GOT3 (cell line): ENCODE measurements at regions not wholly inside any gene's neighbourhood (a gene's known extent, or its start where the extent isn't known, plus 50 kb on each side); places are given as distances from the start of the nearest gene placed in this dataset.
"Not testable (repeated sequence)": the region's sequence is repeated elsewhere in the genome, so short reads cannot be mapped to it uniquely, and the experiment has no call there.

Experiments
- DNase-seq: peaks from one replicate; lab custom pipeline; 2025; ENCODE audit warnings: mixed read lengths; lab: John Stamatoyannopoulos, UW

DNA sequence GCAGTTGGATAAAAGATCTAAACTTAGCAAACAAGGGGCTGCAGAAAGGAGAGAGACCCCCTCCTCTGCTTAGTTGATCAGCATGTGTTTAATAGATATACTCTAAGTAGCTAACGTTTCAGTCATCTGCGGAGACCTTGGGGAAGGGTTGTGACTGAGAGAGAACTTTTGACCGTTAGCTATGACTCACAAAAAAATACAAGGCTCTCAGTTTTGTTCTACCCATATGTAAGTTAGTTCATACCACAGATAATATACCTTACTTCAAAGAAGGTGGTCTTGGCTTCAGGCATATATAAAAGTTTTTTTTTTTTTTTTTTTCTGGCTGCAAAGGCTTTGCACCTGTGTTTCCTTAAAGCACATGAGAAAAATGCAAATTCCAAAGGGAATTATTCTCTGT is 258.9 kb downstream of the GJA1 start:
- DNase-seq = no peak

- DNase-seq = no peak
These were observed 259.4 kb downstream of the GJA1 start for GRCh38 chr6:121694801-121695251.

- no peak for DNase-seq
These were observed 259.9 kb downstream of the GJA1 start for GRCh38 chr6:121695329-121695728.

DNA sequence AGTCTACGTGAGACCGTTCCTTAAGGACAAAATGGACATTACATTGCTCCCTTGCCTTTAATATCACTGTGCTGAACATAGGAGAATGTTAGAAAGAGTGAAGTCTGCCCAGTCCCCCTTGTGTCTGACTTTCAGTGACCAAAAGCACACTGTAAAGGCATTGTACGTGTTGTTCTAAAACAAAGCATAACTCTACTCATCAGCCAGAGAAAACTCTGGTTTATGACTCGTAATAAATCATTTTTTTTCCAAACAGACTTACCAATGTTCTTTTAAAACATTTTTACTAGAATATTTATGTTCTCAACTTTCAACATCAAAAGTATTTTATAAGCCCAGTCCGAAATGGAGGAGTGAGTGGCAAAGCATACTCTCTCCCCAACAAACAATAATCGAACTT is 262.5 kb downstream of the GJA1 start:
- no peak for DNase-seq

DNA sequence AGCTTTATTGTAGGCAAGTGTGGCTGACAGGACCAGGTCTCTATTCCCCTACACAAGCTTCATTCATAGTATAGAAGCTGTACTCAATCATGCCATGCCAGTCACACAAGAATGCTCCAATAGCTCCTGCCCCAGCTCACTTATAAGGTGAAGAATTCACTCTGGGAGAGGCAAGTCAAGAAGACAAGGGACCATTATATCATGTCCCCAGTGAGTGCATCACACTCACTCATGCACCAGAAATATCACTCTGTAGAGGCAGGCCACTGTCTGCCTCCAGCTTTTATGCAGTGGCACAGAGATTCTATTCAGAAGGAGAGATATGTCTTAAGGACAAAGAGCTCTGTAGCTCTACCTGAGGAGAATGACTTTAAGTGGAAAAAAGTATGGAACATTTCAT is 263.2 kb downstream of the GJA1 start:
- no peak for DNase-seq

DNA sequence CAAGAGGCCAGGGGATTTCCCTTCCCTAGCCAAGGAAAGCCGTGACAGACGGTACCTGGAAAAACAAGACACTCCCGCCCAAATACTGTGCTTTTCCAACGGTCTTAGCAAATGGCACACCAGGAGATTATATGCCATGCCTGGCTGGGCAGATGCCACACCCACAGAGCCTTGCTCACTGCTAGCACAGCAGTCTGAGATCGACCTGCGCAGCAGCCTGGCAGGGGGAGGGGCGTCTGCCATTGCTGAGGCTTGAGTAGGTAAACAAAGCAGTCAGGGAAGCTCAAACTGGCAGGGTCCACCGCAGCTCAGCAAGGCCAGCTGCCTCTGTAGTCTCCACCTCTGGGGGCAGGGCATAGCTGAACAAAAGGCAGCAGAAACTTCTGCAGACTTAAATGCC is 267.7 kb downstream of the GJA1 start:
- not testable (repeated sequence) for DNase-seq

DNA sequence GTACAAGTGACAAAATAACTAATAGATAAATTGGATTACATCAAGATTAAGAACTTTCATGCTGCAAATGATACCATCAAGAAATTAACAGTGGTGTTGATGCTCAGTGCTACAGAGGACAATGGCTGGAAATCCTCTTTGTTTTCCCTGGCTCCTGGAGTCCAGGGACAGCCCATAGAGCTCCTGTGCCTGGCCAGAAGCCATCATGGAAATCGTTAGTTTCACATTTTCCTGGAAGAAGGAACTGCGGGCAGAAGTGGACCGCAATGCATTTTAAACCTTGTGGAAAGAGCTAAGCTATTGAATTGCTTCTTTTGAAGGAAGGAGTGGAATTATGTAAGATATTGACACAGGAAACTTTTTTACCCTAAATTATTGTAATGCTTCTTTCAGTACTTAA is 276.0 kb downstream of the GJA1 start:
- no peak for DNase-seq

DNA sequence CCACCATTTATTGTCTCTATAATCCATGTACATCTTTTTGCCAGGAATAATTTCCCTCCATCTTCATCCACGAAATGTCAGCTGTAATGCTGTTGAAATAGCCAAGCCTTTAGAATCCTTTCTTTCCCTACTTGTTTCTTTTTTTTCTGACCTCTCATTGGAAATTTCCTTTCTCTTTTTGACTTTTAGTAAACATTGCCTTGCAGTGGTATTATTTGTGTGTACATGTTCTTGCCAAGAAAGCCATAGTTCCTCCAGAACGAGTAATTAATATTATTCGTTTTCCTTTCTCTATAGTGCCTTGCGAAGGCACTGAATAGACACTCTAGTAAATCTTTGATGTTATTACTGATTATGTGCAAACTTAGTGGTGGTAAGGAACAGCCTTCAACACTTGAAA is 282.2 kb downstream of the GJA1 start:
- DNase-seq = no peak

DNA sequence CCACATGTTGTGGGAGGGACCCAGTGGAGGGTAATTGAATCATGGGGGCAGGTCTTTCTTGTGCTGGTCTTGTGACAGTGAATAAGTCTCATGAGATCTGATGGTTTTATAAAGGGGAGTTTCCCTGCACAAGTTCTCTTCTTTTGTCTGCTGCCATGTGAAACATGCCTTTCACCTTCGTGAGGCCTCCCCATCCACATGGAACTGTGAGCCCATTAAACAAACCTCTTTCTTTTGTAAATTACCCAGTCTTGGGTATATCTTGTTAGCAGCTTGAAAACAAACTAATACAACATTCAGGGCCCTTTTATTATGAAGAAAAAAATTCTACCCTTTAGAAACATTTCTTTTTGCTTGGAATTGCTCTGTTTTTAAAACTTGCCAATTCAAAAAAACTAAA is 285.4 kb downstream of the GJA1 start:
- DNase-seq = not testable (repeated sequence)

GRCh38 chr6:121723623-121724022 is 288.2 kb downstream of the GJA1 start:
- no peak for DNase-seq

GRCh38 chr6:121724576-121724975 is 289.1 kb downstream of the GJA1 start:
- DNase-seq = no peak

DNA sequence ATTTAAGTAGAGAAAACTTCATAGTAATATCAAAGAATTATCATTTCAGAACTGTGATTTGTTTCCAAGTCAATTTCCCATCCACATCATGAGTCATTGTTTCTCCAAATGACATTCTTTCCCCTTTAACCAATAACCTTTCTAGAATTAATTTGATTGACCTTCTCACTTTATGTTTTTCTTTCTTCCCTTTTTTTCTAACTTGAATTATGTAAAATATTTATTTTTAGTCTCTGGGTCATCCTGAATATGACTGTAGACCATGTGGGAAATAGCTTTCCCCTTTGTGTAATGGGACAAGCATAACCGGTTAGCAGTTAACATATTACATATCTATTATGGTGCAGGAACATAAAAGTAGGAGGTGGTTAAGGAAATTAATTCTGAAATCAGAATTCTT is 291.1 kb downstream of the GJA1 start:
- no peak for DNase-seq

DNA sequence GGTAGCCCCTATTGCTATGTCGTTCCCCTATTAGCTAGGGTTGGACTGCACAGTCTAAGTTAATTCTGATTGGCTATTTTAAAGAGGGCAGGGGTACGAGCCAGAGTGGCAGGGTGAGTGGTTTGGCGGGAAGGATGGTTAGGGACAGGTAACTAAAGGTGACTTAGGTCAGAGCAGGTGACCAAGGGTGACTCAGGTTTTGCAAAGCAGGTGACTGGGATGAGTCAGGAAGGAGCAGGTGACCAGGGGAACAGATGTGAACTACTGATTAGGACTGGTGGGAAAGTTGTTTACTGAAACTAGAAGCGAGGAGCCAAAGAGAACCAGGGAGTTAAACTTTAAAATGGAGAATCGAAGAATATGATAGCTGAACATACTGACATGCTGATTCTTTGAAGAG is 295.2 kb downstream of the GJA1 start:
- no peak for DNase-seq

DNA sequence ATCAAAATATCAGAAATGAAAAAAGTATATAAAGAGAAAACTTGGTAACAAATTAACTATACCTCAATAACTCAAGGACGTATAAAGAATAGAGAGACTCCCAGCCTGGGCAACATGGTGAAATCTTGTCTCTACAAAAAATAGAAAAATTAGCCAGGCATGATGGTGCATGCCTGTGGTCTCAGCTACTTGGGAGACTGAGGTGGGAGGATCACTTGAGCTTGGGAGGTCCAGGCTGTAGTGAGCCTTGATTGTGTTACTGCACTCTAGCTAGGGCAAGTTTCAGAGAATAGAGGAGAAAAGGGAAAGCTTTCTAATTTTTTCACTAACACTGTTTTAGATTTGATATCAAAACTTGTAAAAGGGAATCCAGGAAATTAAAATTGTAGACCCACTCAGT is 295.9 kb downstream of the GJA1 start:
- no peak for DNase-seq

- no peak for DNase-seq
These were observed 297.2 kb downstream of the GJA1 start for GRCh38 chr6:121732641-121733040.

DNA sequence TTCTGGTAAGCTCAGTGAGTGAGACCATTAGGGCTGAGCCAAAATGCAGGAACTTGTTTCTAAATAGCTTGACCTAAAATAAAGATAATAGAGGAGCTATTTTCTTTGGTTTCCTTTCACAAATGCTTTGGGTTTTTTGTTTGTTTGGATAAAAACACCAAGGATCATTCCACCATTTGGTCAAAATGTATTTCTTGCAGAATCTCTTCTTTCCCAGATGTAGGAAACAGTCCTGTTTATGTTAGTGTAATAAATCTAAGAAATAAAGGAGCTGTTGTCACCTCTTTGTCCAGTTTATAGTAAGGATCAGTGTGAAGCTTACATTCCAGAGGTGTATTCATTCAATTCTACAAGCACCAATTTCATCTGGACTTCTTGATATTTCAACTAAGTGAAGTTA is 297.8 kb downstream of the GJA1 start:
- no peak for DNase-seq

DNA sequence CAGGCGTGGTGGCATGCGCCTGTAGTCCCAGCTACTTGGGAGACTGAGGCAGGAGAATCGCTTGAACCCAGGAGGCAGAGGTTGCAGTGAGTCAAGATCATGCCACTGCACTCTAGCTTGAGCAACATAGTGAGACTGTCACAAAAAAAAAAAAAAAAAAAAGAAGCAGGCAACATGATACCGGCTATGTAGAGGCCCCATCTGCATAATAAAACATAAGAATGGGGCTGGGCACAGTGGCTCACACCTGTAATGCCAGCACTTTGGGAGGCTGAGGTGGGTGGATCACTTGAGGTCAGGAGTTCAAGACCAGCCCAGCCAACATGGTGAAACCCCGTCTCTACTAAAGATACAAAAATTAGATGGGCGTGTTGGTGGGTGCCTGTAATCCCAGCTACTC is 304.7 kb downstream of the GJA1 start:
- DNase-seq = not testable (repeated sequence)

DNA sequence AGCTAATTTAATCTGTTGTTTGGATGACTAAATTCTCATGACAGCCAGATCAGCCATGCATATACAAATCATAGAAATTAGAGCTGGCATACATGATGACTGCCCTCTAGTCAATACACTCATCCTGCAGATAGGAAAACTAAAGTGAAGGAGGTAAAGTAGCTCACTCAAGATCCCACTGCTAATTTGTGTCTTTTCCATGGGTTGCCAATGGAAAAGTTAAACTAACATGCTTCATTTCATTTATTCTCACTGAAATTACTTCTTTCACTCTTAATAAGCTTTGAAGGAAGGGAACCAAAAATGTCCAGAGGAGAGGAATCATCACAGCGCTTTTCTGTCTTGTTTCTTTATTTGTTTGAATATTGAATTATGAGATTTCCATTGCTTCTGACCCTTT is 308.2 kb downstream of the GJA1 start:
- no peak for DNase-seq

GRCh38 chr6:121748376-121748775 is 312.9 kb downstream of the GJA1 start:
- DNase-seq = no peak

- DNase-seq = no peak
These were observed 313.4 kb downstream of the GJA1 start for GRCh38 chr6:121748850-121749249.

- DNase-seq = no peak
These were observed 320.0 kb downstream of the GJA1 start for GRCh38 chr6:121755485-121755884.

DNA sequence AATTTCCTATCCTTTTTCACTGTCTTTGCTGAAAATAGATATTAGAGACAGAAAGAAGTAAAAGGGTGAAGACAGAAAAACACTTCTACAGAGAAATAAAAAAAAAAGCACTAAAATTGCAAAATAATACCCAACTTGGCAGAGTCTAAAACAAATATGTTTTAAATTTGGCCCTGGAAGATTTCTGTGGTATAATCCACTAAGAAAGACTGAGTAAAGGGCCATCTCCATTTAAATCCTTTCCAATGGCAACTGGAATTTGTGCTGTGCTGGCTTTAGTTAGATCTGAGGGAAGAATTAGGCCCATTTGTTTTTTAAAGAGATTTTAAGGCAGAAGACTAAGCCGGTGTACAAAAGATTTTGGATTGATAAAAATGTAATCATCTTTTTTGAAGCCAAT is 321.2 kb downstream of the GJA1 start:
- DNase-seq = no peak

DNA sequence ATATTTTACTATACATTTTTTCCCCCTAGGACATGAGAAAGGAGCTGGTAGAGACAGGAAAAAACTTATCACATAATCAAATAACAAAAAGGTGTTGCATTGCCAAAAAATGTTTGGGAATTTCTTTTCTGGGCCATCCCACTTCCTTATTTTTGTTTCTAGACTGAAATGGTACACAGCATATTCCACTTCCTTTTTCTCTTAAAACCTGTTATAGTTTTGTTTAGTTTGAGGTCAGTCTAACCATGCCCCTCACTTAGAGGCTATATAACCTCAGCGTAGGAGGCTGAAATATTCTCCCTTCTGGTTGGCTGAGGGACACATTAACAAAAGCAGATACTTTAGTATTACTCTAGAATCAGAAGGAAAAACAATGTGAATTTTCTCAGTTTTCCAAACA is 323.9 kb downstream of the GJA1 start:
- no peak for DNase-seq

- no peak for DNase-seq
These were observed 324.7 kb downstream of the GJA1 start for GRCh38 chr6:121760191-121760590.

DNA sequence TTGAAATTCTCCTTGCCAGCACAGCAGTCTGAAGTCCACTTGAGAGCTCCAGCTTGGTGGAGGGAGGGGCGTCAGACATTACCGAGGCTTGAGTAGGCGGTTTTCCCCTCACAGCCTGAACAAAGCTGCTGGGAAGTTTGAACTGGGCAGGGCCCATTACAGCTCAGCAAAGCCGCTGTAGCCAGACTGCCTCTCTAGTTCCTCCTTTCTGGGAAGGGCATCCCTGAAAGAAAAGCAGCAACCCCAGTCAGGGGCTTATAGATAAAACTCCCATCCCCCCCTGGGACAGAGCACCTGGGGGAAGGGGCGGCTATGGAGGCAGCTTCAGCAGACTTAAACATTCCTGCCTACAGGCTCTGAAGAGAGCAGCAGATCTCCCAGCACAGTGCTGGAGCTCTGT is 325.3 kb downstream of the GJA1 start:
- DNase-seq = no peak
